Upper lobe of left lung (tissue), 6 donors: ENCODE measurements at regions not wholly inside any gene's neighbourhood (a gene's known extent, or its start where the extent isn't known, plus 50 kb on each side); places are given as distances from the start of the nearest gene placed in this dataset.

Experiments used
- ATAC-seq, 2 donors: fragments of 200-7000 bp; cut with Tn5 transposase; one replicate each; pipeline ENCODE4 v1.9.1; 2022; ENCODE audit warnings: mild to moderate bottlenecking in 2 of 2, moderate library complexity in 2 of 2; ENCODE audit not compliant: low FRiP score in 2 of 2
- DNase-seq, 2 donors: peaks; one replicate each; pipeline ENCODE4 v3.0.0-alpha.2; 2019 to 2020
- H3K27ac ChIP-seq, 4 donors: fragments of 200-600 bp; sonication (generic); one replicate each; pipeline ENCODE4 v1.5.1; 2016 to 2019
- H3K27me3 ChIP-seq, 4 donors: fragments of 200-600 bp; sonication (generic); one replicate each; pipeline ENCODE4 v1.5.1; 2017 to 2019
- H3K36me3 ChIP-seq, 4 donors: fragments of 200-600 bp; sonication (generic); one replicate each; pipeline ENCODE4 v1.5.1; 2016 to 2019
- H3K4me1 ChIP-seq, 4 donors: fragments of 200-600 bp; sonication (generic); one replicate each; pipeline ENCODE4 v1.5.1; 2018 to 2019
- H3K4me3 ChIP-seq, 4 donors: fragments of 200-600 bp; sonication (generic); one replicate each; pipeline ENCODE4 v1.5.1; 2017 to 2019; ENCODE audit warnings: mild to moderate bottlenecking in 2 of 4, moderate library complexity in 1 of 4
- H3K9me3 ChIP-seq, 4 donors: fragments of 200-600 bp; sonication (generic); one replicate each; pipeline ENCODE4 v1.5.1; 2018 to 2019
- EP300 ChIP-seq, 4 donors: sonication (generic); formaldehyde crosslinking; IDR thresholded peaks; one replicate each; pipeline ENCODE4 v1.5.1; 2017; ENCODE audit warnings: antibody characterized with exemption in 4 of 4, control low read depth in 2 of 4
- POLR2A ChIP-seq, 4 donors: fragments of 450-650 bp; IDR thresholded peaks; one replicate each; pipeline ENCODE4 v1.5.1; 2016 to 2017; ENCODE audit warnings: antibody characterized with exemption in 4 of 4, mild to moderate bottlenecking in 2 of 4
- POLR2AphosphoS5 ChIP-seq, 2 donors: sonication (generic); formaldehyde crosslinking; IDR thresholded peaks; one replicate each; pipeline ENCODE4 v1.5.1; 2017; ENCODE audit warnings: antibody characterized with exemption in 2 of 2
- WGBS, 2 donors: methylation state at CpG; one replicate each; pipeline ENCODE4 v1.1.5; 2017 to 2018; 5-methylcytosine and 5-hydroxymethylcytosine counted together
- TF ChIP-seq, protein P1 (sequence below), 6 experiments: fragments of 450-650 bp in 4 of 6; fragments of 200-600 bp in 2 of 6; sonication (generic) in 2 of 6; IDR thresholded peaks; one replicate each; pipeline ENCODE4 v1.5.1; 2016 to 2019; ENCODE audit warnings: antibody characterized with exemption in 6 of 6
- donor health status: DM: no; HTN: no; CAD: no; lungs with moderate emphysema.
- donor health status: DM: no; HTN: yes; CAD: no; lungs with severe emphysema.

DNA sequence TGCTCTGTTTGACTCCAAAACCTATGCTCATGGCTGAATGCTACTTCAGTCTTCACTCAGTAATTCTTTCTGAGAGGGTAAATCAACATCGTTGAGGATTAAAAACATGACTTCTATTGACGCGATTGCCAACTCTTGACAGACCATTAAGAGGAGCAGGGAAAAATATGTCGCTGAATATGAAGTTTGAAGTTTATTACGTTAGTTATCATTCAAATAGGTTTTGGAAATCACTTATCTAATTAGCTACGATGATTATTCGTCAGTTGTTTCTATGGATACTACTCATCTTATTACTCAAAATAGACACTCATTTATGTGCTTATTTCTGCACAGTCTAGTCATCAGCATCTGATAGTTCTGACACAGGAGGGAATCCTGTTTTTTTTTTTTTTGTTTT is 279.2 kb upstream of the TBL1XR1 start:
- 62 to 86% methylated on average over 7 of the region's 7 CpGs for WGBS, 2 donors
- DNase-seq (no peak), ATAC-seq (no peak)
- Histone ChIP-seq H3K4me3 (no peak overlapping the region), H3K36me3 (no peaks in the 10 kb centered on the region), H3K27ac (peak overlapping the region in 1 of 4 donors; percentile 57), H3K9me3 (no peaks in the 10 kb centered on the region), H3K27me3 (no peaks in the 10 kb centered on the region), H3K4me1 (peaks cover 11 to 20% (median 12%) of the 10 kb centered on the region in 4 donors)
- no peak for TF ChIP-seq POLR2A (IDR thresholded peaks at IDR 0.05)
- TF ChIP-seq POLR2AphosphoS5 (IDR thresholded peaks at IDR 0.05) = no peak
- TF ChIP-seq EP300 (IDR thresholded peaks at IDR 0.05) = no peak
- TF ChIP-seq, protein P1, sequence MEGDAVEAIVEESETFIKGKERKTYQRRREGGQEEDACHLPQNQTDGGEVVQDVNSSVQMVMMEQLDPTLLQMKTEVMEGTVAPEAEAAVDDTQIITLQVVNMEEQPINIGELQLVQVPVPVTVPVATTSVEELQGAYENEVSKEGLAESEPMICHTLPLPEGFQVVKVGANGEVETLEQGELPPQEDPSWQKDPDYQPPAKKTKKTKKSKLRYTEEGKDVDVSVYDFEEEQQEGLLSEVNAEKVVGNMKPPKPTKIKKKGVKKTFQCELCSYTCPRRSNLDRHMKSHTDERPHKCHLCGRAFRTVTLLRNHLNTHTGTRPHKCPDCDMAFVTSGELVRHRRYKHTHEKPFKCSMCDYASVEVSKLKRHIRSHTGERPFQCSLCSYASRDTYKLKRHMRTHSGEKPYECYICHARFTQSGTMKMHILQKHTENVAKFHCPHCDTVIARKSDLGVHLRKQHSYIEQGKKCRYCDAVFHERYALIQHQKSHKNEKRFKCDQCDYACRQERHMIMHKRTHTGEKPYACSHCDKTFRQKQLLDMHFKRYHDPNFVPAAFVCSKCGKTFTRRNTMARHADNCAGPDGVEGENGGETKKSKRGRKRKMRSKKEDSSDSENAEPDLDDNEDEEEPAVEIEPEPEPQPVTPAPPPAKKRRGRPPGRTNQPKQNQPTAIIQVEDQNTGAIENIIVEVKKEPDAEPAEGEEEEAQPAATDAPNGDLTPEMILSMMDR (IDR thresholded peaks at IDR 0.05) = no peak

GRCh38 chr3:177476921-177477435 is 279.7 kb upstream of the TBL1XR1 start:
- TF ChIP-seq POLR2AphosphoS5 (IDR thresholded peaks at IDR 0.05) (no peak), EP300 (IDR thresholded peaks at IDR 0.05) (no peak), POLR2A (IDR thresholded peaks at IDR 0.05) (no peak)
- TF ChIP-seq, protein P1 (IDR thresholded peaks at IDR 0.05) = no peak
- Histone ChIP-seq H3K27me3 (no peaks in the 10 kb centered on the region), H3K4me1 (peaks cover 11 to 20% (median 12%) of the 10 kb centered on the region in 4 donors), H3K4me3 (no peak overlapping the region), H3K9me3 (no peaks in the 10 kb centered on the region), H3K36me3 (no peaks in the 10 kb centered on the region), H3K27ac (peak overlapping the region in 2 of 4 donors; percentile 10 to 57)
- ATAC-seq (no peak), DNase-seq (no peak)
- WGBS, 2 donors = 94 to 96% methylated on average over 5 to 6 of the region's 6 CpGs

DNA sequence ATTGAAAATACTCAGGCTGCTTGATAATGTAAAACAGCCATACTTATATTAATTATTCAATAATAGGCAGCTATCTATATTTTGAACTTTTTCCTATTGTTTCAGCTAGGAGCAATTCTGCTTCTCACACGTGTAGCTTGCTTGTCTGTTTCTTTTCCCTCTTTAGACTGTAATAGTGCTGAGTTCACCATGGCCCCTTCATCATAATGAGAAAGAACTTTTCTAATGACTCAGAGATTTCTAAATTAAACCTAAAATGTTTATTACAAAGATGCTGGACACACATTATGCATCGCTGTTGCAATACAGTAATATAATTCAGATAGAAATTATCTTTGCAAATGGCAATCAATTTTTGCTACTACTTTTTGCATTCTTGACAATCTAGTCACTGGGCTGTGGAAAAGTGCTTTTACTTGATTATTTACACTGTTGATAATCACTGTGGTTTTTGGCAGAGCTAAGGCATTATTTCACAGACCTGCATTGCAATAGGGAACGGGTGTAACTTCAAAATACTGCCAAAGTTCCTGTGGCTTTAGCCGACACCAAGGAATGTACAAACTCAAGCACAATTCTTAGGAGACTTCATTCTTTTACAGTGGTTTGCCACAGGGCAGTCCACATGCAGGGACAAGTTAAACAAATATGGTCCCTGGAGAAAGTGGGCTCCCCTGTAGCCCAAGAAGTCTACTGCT is 281.0 kb upstream of the TBL1XR1 start:
- TF ChIP-seq POLR2AphosphoS5 (IDR thresholded peaks at IDR 0.05) = peak; percentile 36 to 72
- TF ChIP-seq POLR2A (IDR thresholded peaks at IDR 0.05) = no peak
- peak in 2 of 4 donors; percentile 61 to 82 for TF ChIP-seq EP300 (IDR thresholded peaks at IDR 0.05)
- DNase-seq (peak in 1 of 2 donors; percentile 65), ATAC-seq (peak; percentile 90 to 95)
- H3K4me1 ChIP-seq = peaks cover 11 to 20% (median 13%) of the 10 kb centered on the region in 4 donors
- no peak overlapping the region for H3K4me3 ChIP-seq
- peak overlapping the region; percentile 66 to 80 (median 70) for H3K27ac ChIP-seq
- H3K36me3 ChIP-seq = no peaks in the 10 kb centered on the region
- no peaks in the 10 kb centered on the region for H3K9me3 ChIP-seq
- no peaks in the 10 kb centered on the region for H3K27me3 ChIP-seq
- WGBS, 2 donors = 18 to 37% methylated on average over 4 of the region's 4 CpGs

- ATAC-seq (no peak), DNase-seq (no peak)
- peak overlapping the region in 2 of 4 donors; percentile 66 to 73 for H3K27ac ChIP-seq
- peaks cover 11 to 23% (median 15%) of the 10 kb centered on the region in 4 donors for H3K4me1 ChIP-seq
- no peak overlapping the region for H3K4me3 ChIP-seq
- TF ChIP-seq POLR2AphosphoS5 (IDR thresholded peaks at IDR 0.05) (no peak), EP300 (IDR thresholded peaks at IDR 0.05) (no peak), POLR2A (IDR thresholded peaks at IDR 0.05) (no peak)
- TF ChIP-seq, protein P1 (IDR thresholded peaks at IDR 0.05) = no peak
- H3K27me3 ChIP-seq = no peaks in the 10 kb centered on the region
- no peaks in the 10 kb centered on the region for H3K9me3 ChIP-seq
- 93 to 95% methylated on average over 2 of the region's 2 CpGs for WGBS, 2 donors
- no peaks in the 10 kb centered on the region for H3K36me3 ChIP-seq
These were observed 282.3 kb upstream of the TBL1XR1 start for GRCh38 chr3:177479630-177480029.

DNA sequence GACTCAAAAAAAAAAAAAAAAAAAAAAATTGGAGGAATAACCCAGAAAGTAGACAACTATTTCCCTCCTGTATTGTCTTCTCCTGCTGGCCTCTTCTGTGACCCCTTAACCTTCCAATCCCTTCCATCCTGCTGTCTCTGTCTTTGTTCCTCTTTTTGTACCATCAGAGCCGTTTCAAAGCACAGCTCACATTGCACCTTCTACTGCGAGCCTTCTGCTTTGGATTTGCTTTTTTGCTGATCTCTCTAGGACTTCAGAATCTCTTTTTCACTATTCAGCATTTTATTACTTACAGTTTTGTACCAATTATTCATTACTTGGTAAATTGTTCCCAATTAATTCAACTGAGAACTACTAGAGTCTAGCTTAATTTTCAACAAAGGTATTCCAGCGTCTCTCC is 284.0 kb upstream of the TBL1XR1 start:
- no peak overlapping the region for H3K4me3 ChIP-seq
- TF ChIP-seq, protein P1 (IDR thresholded peaks at IDR 0.05) = no peak
- TF ChIP-seq POLR2AphosphoS5 (IDR thresholded peaks at IDR 0.05) (no peak), POLR2A (IDR thresholded peaks at IDR 0.05) (no peak), EP300 (IDR thresholded peaks at IDR 0.05) (no peak)
- H3K27me3 ChIP-seq = no peaks in the 10 kb centered on the region
- ATAC-seq = no peak
- no peaks in the 10 kb centered on the region for H3K9me3 ChIP-seq
- WGBS, 2 donors = 78 to 92% methylated on average over 3 of the region's 3 CpGs
- no peak overlapping the region for H3K27ac ChIP-seq
- H3K4me1 ChIP-seq = peaks cover 11 to 23% (median 15%) of the 10 kb centered on the region in 4 donors
- DNase-seq = no peak
- H3K36me3 ChIP-seq = no peaks in the 10 kb centered on the region
